NCI-H345 treated with DMSO at 0.1 percent for 48 hours (cell line): ENCODE measurements at regions not wholly inside any gene's neighbourhood (a gene's known extent, or its start where the extent isn't known, plus 50 kb on each side); places are given as distances from the start of the nearest gene placed in this dataset.

Experiments
- DNase-seq: peaks from one replicate; lab custom pipeline; 2025; ENCODE audit not compliant: unreplicated experiment; lab: John Stamatoyannopoulos, UW

DNA sequence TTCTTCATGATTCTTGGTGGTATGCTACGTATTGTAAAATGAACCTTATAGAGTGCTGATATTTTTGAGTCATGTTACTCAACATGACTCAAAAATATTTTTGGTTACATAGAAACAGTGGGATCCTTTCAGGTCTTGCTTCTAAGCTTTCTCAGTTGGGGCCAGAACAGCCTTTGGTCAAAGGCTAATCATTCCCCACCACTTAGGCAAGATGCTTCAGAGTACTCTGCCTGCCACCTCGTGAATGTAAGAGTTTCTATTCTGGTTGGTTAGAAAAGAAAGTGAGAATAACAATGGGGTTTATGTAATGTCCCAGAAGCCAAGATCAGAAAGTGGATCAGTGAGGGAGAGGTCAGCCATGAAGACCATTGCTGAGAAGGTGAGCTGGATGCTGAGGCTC lies 327.8 kb downstream of the TCERG1L start:
- no peak for DNase-seq

- no peak for DNase-seq
Observed at GRCh38 chr10:130984686-130985085, 326.8 kb downstream of the TCERG1L start.

DNA sequence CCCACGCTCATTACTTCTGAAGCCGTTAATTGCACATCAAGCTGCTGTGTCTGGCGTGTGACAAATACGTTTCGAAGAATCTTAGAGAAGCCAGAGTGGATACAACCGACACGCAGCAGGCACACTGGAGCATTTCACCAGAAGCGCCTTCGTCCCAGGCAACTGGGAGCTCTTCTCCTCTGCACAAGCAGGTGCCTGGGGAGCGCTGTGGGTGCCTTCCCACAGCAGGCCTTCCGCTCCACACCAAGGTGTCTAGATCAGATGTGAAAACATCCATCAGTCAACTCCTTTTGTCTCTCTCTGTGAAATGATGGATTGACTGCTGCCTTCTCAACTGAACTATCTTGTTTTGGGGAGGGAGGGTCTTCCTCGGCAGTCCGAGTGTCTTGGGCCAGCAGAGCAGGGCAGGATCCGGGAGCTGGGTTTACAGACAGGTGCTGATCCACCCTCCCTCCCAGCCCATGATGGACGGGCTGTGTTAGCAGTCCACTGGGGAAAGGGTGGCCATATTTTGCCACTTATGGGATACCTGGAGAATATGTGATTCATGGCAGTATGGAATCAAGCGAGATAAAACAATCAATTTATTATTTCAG lies 326.3 kb downstream of the TCERG1L start:
- no peak for DNase-seq

DNA sequence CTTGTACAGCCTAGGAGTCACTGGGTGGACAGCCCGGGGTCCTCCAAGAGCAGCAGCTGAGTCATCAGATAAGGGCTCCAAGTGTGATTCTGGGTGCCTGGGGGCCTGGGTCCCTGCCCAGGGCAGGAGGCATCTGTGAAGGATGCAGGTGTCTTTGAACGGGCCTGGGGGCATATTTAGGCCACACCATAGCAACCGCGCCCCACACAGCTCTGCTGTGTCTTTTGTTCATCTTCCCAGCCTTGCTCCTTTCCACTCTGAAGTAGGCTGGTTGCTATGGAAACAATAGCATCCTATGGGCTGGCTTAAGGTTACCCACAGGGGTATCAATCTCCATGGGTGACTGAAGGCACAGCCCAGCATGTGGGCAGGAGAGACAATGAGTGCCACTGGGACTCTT lies 324.7 kb downstream of the TCERG1L start:
- no peak for DNase-seq

GRCh38 chr10:130987401-130987800 lies 324.1 kb downstream of the TCERG1L start:
- no peak for DNase-seq

GRCh38 chr10:130989670-130990232 lies 321.8 kb downstream of the TCERG1L start:
- DNase-seq = no peak

- no peak for DNase-seq
Observed at GRCh38 chr10:130990486-130990885, 321.0 kb downstream of the TCERG1L start.

GRCh38 chr10:130992802-130993523 lies 318.6 kb downstream of the TCERG1L start:
- no peak for DNase-seq

DNA sequence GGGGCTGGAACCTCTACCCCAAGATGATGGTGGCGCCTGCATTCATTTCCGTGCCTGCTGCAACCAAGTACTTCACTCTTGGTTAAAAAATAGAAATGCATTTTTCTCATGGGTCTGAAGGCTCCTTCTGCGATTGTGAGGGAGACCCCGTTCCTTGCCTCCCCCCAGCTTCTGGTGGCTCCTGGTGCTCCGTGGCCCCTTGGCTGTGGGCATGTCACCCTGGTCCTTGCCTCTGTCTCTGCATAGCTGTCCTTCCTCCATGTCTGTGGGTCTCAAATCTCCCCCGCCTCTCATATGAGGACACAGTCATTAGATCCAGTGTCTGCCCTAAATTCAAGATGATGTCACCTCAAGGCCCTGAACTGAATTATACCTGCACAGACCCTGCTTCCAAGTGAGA lies 317.9 kb downstream of the TCERG1L start:
- DNase-seq = no peak

DNA sequence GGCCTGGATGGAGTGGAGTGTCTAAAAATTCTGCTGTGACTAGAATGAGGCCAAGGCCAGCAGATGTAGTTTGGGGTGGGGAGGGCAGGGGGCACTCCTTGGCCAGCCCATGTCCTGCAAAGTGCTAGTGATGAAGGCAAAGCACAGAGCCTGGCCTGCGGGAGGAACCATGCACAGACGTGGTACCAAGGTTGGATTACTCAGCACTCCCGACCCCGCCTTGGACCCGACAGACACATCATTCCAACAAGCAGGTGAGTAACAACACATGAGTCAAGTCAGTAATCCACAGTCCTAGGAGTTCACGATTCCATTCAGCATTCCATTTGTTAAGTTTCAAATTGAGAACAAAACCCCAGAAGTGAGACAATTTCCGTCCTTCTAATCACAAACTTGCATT lies 317.3 kb downstream of the TCERG1L start:
- no peak for DNase-seq

DNA sequence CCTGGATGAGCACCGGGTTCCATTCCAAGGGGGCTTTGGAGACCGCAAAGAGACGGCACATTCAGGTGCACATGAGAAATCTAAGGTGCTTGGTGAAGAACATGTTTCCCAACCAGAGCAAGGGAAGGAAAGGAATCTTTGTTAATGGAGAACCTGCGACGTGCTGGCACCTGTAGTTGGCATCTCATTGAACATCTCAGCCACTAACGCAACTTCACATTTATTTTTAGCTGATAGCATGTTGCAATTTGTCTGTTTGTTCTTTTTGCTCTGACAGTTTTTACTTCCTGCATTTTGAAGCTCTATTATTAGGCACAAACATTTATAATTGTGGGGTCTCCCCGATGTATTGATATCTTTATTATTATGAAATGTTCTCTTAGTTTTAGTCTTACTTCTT lies 316.7 kb downstream of the TCERG1L start:
- DNase-seq = no peak

DNA sequence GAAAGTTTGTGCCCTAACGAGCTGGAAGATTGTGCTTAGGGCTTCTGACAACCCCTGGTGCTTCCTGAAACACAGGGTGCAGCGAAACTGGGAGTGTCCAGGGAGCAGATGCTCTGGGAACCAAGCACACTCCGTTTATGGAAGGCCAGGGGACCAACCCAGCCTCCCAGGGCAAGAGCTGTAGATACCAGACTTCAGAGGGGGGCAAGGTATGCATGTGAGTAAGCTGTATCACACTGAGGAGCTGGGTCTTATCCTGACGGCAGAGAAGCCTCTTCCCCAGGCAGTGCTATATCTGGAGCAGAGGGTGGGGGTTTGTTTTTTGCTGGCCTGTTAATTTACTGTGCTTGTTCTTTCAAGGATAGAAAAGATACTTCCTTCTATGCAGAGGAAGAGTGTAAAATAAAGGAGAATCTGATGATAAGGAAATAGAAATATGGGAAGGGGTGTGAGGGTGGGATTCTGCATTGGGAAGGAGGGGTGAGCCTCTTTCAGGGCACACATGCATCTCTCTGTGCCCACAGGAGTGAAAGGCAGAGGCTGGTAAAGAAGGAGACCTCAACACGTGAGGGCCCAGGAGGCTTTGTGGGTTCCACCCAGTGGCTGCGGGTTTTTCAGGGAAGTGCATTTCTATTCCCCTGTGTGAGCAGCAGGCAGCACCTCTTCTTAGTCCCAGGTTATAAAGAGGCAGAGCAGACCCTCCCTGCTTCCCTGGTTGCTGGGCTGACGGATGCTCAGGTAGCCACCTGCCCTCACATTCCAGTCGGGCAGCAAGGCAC lies 314.1 kb downstream of the TCERG1L start:
- no peak for DNase-seq

DNA sequence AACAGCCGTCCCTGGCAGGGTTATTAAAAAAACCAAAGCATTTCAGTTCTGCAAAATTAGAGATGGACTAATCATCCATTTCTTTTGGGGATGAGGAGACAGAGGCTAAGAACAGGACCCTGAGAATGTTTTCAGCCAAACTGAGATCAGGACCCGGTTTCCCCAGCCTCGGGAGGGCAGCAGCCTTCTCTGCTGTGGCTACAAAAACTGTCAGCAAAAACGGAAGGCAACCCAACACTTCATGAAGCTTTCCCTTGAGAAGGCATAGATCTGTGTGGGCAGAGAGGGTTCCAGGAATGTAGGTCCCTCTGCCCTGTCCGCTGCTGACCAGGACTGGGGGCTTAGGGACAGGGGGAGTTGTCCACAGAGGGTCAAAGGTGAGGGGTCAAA lies 313.5 kb downstream of the TCERG1L start:
- no peak for DNase-seq

- no peak for DNase-seq
Observed at GRCh38 chr10:130998642-130999041, 312.9 kb downstream of the TCERG1L start.

- no peak for DNase-seq
Observed at GRCh38 chr10:130999376-131000202, 311.9 kb downstream of the TCERG1L start.

GRCh38 chr10:131000244-131000643 lies 311.3 kb downstream of the TCERG1L start:
- no peak for DNase-seq

GRCh38 chr10:131000743-131001142 lies 310.8 kb downstream of the TCERG1L start:
- DNase-seq = no peak

DNA sequence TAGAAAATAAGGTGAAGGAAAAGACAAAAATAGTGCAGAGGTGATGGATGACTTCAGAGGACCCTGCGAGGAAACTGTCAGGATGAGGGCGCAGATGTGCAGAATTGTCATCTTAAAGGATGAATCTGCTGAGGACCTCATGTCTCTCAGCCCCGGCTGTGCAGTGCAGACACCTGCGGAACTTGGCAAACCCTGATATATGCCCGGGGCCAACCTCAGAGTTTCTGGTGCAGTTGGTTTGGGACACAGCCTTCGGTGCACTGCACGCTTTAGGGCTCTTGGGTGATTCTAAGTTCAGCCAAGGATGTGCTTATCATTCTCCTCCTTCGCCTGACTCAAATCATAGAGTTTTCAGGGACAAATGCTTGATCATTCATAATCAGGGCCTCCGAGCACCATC lies 310.1 kb downstream of the TCERG1L start:
- no peak for DNase-seq

DNA sequence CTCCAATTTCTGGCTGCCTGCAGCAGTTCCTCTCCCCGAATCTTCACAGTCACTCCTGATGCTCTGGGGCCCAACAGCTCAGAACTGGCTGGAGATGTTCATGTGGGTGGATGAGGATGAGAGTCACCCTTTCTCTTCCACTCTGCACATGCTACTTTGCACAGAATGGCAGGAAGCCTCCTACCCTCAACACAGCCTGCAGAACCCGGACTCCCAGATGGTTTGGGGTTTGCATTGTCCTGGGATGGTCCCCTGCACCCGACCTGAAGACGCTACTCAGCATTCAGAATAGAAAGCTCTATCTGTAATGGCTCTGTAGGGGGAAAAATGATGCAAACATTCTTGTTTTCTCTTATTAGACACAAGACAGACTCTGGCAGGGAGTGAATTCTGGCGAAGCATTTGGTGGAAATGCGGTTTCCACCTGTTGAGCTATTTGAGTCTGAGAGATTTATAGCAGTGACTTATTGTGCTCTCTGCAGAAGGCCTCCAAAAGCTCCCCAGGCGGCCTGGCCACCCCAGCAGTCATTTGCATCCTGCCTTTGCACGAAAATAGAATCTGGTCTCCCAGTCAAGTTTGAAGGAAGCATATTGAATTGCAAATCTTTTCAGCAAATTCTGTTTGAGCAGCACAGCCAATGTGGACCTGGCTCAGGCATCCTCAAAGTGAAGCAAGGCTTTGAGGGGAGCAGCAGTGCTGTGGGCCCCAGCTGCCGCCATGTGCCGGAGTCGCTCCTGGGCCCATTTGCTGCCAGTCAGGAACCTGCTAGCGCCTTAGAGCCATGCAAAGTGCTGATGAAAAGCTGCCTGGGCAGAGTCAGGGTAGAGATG lies 309.3 kb downstream of the TCERG1L start:
- DNase-seq = no peak

DNA sequence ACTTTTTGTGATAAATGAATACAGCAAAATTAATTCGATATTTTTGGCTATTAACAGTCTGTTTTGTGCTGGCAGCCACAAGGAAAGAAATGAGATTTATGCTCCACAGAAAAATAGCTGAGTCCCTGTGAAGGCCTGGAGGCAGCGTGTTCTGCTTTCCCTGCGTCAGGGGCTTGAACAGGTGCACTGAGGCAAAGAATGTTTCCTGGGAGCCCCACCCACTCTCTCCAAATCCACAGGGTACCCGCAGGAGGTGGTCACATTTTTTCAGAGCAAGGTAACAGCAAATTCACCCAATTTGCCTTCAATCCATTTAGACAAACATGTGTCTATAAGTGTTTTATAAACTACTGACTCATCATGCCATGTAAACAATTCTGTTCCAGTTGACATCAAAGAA lies 308.1 kb downstream of the TCERG1L start:
- DNase-seq = no peak
